ENCODE measurements at regions not wholly inside any gene's neighbourhood (a gene's known extent, or its start where the extent isn't known, plus 50 kb on each side); places are given as distances from the start of the nearest gene placed in this dataset.

GRCh38 chr10:43754569-43755260 is 106.0 kb upstream of the ZNF32 start:
- no peak for DNase-seq

- DNase-seq = no peak
Observed at GRCh38 chr10:43753397-43754061, 104.8 kb upstream of the ZNF32 start.

GRCh38 chr10:43752682-43753081 is 104.0 kb upstream of the ZNF32 start:
- DNase-seq = no peak

GRCh38 chr10:43751646-43752045 is 103.0 kb upstream of the ZNF32 start:
- no peak for DNase-seq

GRCh38 chr10:43749940-43750552 is 101.4 kb upstream of the ZNF32 start:
- no peak for DNase-seq

- DNase-seq = no peak
Observed at GRCh38 chr10:43749145-43749576, 100.5 kb upstream of the ZNF32 start.

GRCh38 chr10:43748560-43748959 is 99.9 kb upstream of the ZNF32 start:
- no peak for DNase-seq

GRCh38 chr10:43746906-43747305 is 98.2 kb upstream of the ZNF32 start:
- DNase-seq = no peak

GRCh38 chr10:43739161-43739560 is 90.5 kb upstream of the ZNF32 start:
- no peak for DNase-seq

- DNase-seq = no peak
Observed at GRCh38 chr10:43737003-43737402, 88.3 kb upstream of the ZNF32 start.

- no peak for DNase-seq
Observed at GRCh38 chr10:43735907-43736306, 87.2 kb upstream of the ZNF32 start.

- no peak for DNase-seq
Observed at GRCh38 chr10:43734716-43735115, 86.0 kb upstream of the ZNF32 start.

- DNase-seq = no peak
Observed at GRCh38 chr10:43731486-43731885, 82.8 kb upstream of the ZNF32 start.

GRCh38 chr10:43728425-43728824 is 79.7 kb upstream of the ZNF32 start:
- DNase-seq = no peak

GRCh38 chr10:43727935-43728334 is 79.3 kb upstream of the ZNF32 start:
- DNase-seq = no peak

- no peak for DNase-seq
Observed at GRCh38 chr10:43715334-43715733, 66.7 kb upstream of the ZNF32 start.

GRCh38 chr10:43712821-43713584 is 64.3 kb upstream of the ZNF32 start:
- DNase-seq = no peak

- no peak for DNase-seq
Observed at GRCh38 chr10:43710772-43711471, 62.2 kb upstream of the ZNF32 start.

- DNase-seq = no peak
Observed at GRCh38 chr10:43708262-43708661, 59.6 kb upstream of the ZNF32 start.

- DNase-seq = no peak
Observed at GRCh38 chr10:43707770-43708169, 59.1 kb upstream of the ZNF32 start.

- no peak for DNase-seq
Observed at GRCh38 chr10:43706166-43706565, 57.5 kb upstream of the ZNF32 start.

- DNase-seq = no peak
Observed at GRCh38 chr10:43703286-43703685, 54.6 kb upstream of the ZNF32 start.

- no peak for DNase-seq
Observed at GRCh38 chr10:43702936-43703281, 54.2 kb upstream of the ZNF32 start.
